K562 (cell line): ENCODE measurements at regions not wholly inside any gene's neighbourhood (a gene's known extent, or its start where the extent isn't known, plus 50 kb on each side); places are given as distances from the start of the nearest gene placed in this dataset.

Experiments
- ATAC-seq: fragments of 200-7000 bp; cut with Tn5 transposase; 3 replicates; pipeline ENCODE4 v1.9.1; 2020; ENCODE audit warnings: moderate library complexity
- BruUV-seq: library from RNA; stranded (reverse); fragments of 400-500 nt; replicated peaks from 2 replicates; lab custom pipeline; 2021; lab: Mats Ljungman, UMichigan
- CTCF ChIA-PET: fragments of 300-600 bp; formaldehyde crosslinking; extraction: SDS; loops from one replicate; lab custom pipeline; 2021; ENCODE audit warnings: low intra/inter-chr PET ratio; lab: Yijun Ruan, JAX
- POLR2A ChIA-PET: fragments of 300-600, 350-650 bp; sonication (Branson Sonifier 250); formaldehyde crosslinking; extraction: SDS; loops from one replicate; lab custom pipeline; 2021; ENCODE audit warnings: antibody characterized with exemption, inconsistent platforms; lab: Yijun Ruan, JAX
- DNase-seq, 4 experiments: peaks; one replicate each; pipeline versions ENCODE4 v3.0.0 to v3.0.0-alpha.2; 2011 to 2018; ENCODE audit warnings: low spot score in 3 of 4, mixed read lengths in 3 of 4; ENCODE audit errors: extremely low read depth in 1 of 4
- FAIRE-seq: peaks from 2 replicates; lab custom pipeline; 2011; peaks lifted over from hg19 to GRCh38; lab: Jason Lieb, UNC
- H2AFZ ChIP-seq: 2 replicates; pipeline ENCODE4 v1.6.0; 2011; ENCODE audit warnings: low read depth, low read length, control low read depth, inconsistent platforms
- H3K27ac ChIP-seq: fragments of 200-600 bp; 3 replicates; pipeline ENCODE4 v1.8.0; 2011; ENCODE audit warnings: low read depth, mild to moderate bottlenecking, control low read depth, inconsistent platforms, low read length, moderate library complexity, mixed read lengths; ENCODE audit errors: extremely low read depth
- H3K27me3 ChIP-seq, 2 experiments: fragments of 300-600 bp in 1 of 2; 2 replicates in 1 of 2; 3 replicates in 1 of 2; pipeline versions ENCODE4 v1.6.0 to v1.8.0; 2011; ENCODE audit warnings: inconsistent platforms in 2 of 2, low read length in 2 of 2, mild to moderate bottlenecking in 1 of 2, mixed read lengths in 1 of 2, moderate library complexity in 1 of 2; ENCODE audit not compliant: control insufficient read depth in 2 of 2, insufficient read depth in 2 of 2
- H3K36me3 ChIP-seq: fragments of 300-600 bp; 3 replicates; pipeline ENCODE4 v1.8.0; 2011; ENCODE audit warnings: mild to moderate bottlenecking, low read length, inconsistent platforms; ENCODE audit not compliant: control insufficient read depth, insufficient read depth
- H3K4me1 ChIP-seq, 2 experiments: fragments of 200-600 bp in 1 of 2; replicated peaks in 1 of 2; 2 replicates in 1 of 2; 3 replicates in 1 of 2; pipeline versions ENCODE4 v1.5.1 to v1.8.0; 2011; ENCODE audit warnings: inconsistent platforms in 2 of 2, low read length in 2 of 2, mild to moderate bottlenecking in 1 of 2, mixed read lengths in 1 of 2, moderate library complexity in 1 of 2; ENCODE audit not compliant: control insufficient read depth in 2 of 2, insufficient read depth in 2 of 2
- H3K4me2 ChIP-seq: 2 replicates; pipeline ENCODE4 v1.6.1; 2011; ENCODE audit warnings: low read length, control low read depth, inconsistent platforms, mixed read lengths; ENCODE audit not compliant: insufficient read depth
- H3K4me3 ChIP-seq: fragments of 200-600 bp; sonication (generic), shearing (Covaris generic); 2 replicates; pipeline ENCODE4 v1.5.1; 2016; ENCODE audit warnings: control low read depth, inconsistent platforms
- H3K79me2 ChIP-seq: fragments of 200-600 bp; 3 replicates; pipeline ENCODE4 v1.8.0; 2011; ENCODE audit warnings: low read length, inconsistent platforms; ENCODE audit not compliant: control insufficient read depth, insufficient read depth
- H3K9ac ChIP-seq, 2 experiments: 2 replicates each; pipeline versions ENCODE4 v1.6.0 to v1.6.1; 2011; ENCODE audit warnings: low read depth in 2 of 2, low read length in 2 of 2, control low read depth in 1 of 2, inconsistent platforms in 1 of 2, mild to moderate bottlenecking in 1 of 2, mixed read lengths in 1 of 2; ENCODE audit not compliant: insufficient read depth in 1 of 2
- H3K9me1 ChIP-seq: one replicate; pipeline ENCODE4 v1.6.0; 2011; ENCODE audit warnings: inconsistent platforms, mild to moderate bottlenecking, low read length, moderate library complexity; ENCODE audit not compliant: control insufficient read depth, insufficient read depth
- H3K9me3 ChIP-seq: replicated peaks from 2 replicates; pipeline ENCODE4 v1.5.1; 2011; ENCODE audit warnings: low read depth, low read length, inconsistent platforms; ENCODE audit not compliant: control insufficient read depth, insufficient read depth
- H4K20me1 ChIP-seq: replicated peaks from 2 replicates; pipeline ENCODE4 v1.6.1; 2011; ENCODE audit warnings: low read length, inconsistent platforms, mixed read lengths; ENCODE audit not compliant: control insufficient read depth, insufficient read depth
- EHMT2 ChIP-seq: fragments of 450-650 bp; IDR thresholded peaks from 2 replicates; pipeline ENCODE4 v1.6.1; 2018; ENCODE audit warnings: antibody characterized with exemption
- MAFG ChIP-seq: fragments of 450-650 bp; conservative IDR thresholded peaks from 2 replicates; pipeline ENCODE4 v1.6.1; 2016; ENCODE audit warnings: missing genetic modification characterization, missing compliant biosample characterization
- NFIC ChIP-seq: fragments of 450-650 bp; IDR thresholded peaks from 2 replicates; pipeline ENCODE4 v1.6.1; 2017; ENCODE audit warnings: mild to moderate bottlenecking, inconsistent platforms
- RAD21 ChIP-seq, 2 experiments: fragments of 250-450 bp in 1 of 2; fragments of 450-650 bp in 1 of 2; sonication (Bioruptor Pico) in 1 of 2; formaldehyde crosslinking in 1 of 2; IDR thresholded peaks in 1 of 2; conservative IDR thresholded peaks in 1 of 2; 2 replicates each; pipeline versions ENCODE4 v1.4.0 to v1.8.0; 2020 to 2022; ENCODE audit warnings: mild to moderate bottlenecking in 2 of 2, moderate library complexity in 1 of 2
- RBM39 ChIP-seq: fragments of 200-400 bp; formaldehyde crosslinking; optimal IDR thresholded peaks from 2 replicates; pipeline ENCODE3; 2018; ENCODE audit warnings: low read depth, low read length
- ZNF316 ChIP-seq: fragments of 450-650 bp; IDR thresholded peaks from 2 replicates; pipeline ENCODE4 v1.6.1; 2016
- ZNF717 ChIP-seq: fragments of 250-450 bp; sonication (Bioruptor Pico); IDR thresholded peaks from 2 replicates; pipeline ENCODE4 v1.5.0; 2021
- whole genome bisulfite sequencing: fragments of 100-300 bp; shearing (Covaris generic); methylation state at CpG from one replicate; pipeline ENCODE4 v1.1.6; 2016; ENCODE audit warnings: low coverage, mixed read lengths; ENCODE audit not compliant: insufficient coverage; ENCODE audit errors: missing lambda C conversion rate; 5-methylcytosine and 5-hydroxymethylcytosine counted together
- in situ Hi-C: fragments of 300-500 bp; cut with MboI; formaldehyde crosslinking; loops from 4 replicates; pipeline ENCODE4 v1.15.0; 2018; ENCODE audit warnings: inconsistent platforms, mixed read lengths
- intact Hi-C: fragments of 100-400 bp; cut with micrococcal nuclease; formaldehyde crosslinking; loops from 2 replicates; pipeline ENCODE4 v1.14.2; 2022

DNA sequence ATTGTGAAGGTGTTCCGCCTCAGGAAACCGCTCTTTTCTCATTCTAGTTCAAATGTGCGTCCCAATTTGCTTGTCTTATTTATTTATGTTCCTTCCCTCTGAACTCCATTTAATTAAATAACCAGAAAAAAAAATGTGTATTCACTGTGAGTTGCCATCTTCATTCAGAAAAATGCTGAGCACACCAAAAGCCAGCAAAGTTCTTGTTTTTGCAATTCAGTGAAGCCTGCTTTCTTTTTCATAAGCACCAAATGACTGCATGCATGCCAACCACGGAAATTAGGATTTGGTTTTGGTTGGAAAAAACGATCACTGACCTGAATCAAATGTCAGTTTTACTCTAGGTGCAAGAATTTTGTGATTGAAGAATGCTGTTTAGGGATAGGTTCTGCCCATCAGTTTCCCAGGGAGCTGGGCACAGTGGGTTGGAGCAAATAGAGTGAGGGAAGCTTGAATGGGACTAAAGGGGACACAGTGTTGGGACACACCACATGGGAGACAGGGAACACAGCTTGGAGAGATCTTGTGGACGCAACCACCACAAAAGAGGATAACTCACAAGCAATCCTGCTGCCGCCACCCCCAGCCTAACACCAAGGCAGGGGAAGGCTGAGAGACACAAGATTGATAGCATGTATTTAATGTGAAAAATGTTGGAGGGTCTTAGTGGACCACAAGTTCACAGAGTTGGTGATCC lies 183.4 kb upstream of the GALNT2 start:
- H3K4me2 ChIP-seq: no peak overlapping the region
- no peak for TF ChIP-seq EHMT2
- TF ChIP-seq ZNF316: peak; percentile 34; the same call in 1 of the 2 replicates
- 0 out of 2 replicates have a peak, but pooled peaks have one; percentile 11 for TF ChIP-seq MAFG
- TF ChIP-seq, all 486 proteins: peak for 2
- Histone ChIP-seq H3K27me3 (peaks cover 47 to 70% of the 10 kb centered on the region in 2 experiments), H3K27ac (no peak overlapping the region), H3K9me3 (no peaks in the 10 kb centered on the region), H3K9ac (no peak overlapping the region), H3K79me2 (no peaks in the 10 kb centered on the region), H4K20me1 (no peaks in the 10 kb centered on the region), H3K9me1 (no peaks in the 10 kb centered on the region), H3K4me1 (no peaks in the 10 kb centered on the region), H3K36me3 (no peaks in the 10 kb centered on the region), H3K4me3 (no peak overlapping the region), H2AFZ (no peak overlapping the region)
- intact Hi-C loops: no loop called here
- WGBS: 4% methylated on average over 7 of the region's 7 CpGs
- ATAC-seq: no peak
- FAIRE-seq: no peak
- BruUV-seq: no TSS peak
- POLR2A ChIA-PET: interaction anchor here (0.7 kb wide), 1 partner anchor 437 kb away, joined by 3 read pairs; no protein-coding TSS in a partner anchor
- DNase-seq: no peak
- in situ Hi-C loops: no loop called here
- CTCF ChIA-PET: interaction anchor here (0.5 kb wide), 1 partner anchor 418 kb away, joined by 3 read pairs; no protein-coding TSS in a partner anchor

- Histone ChIP-seq H2AFZ (no peak overlapping the region), H3K4me1 (no peaks in the 10 kb centered on the region), H3K9me1 (no peaks in the 10 kb centered on the region), H3K79me2 (no peaks in the 10 kb centered on the region), H3K9ac (no peak overlapping the region), H4K20me1 (no peaks in the 10 kb centered on the region), H3K27ac (no peak overlapping the region), H3K27me3 (peaks cover 44 to 63% of the 10 kb centered on the region in 2 experiments), H3K9me3 (no peaks in the 10 kb centered on the region), H3K36me3 (no peaks in the 10 kb centered on the region), H3K4me2 (no peak overlapping the region), H3K4me3 (no peak overlapping the region)
- CTCF ChIA-PET: no interaction called here
- BruUV-seq: no TSS peak
- TF ChIP-seq RAD21 (CRISPR knock-in tag; conservative IDR thresholded peaks at IDR 0.05 in 1 of 2, IDR thresholded peaks at IDR 0.05 in 1 of 2) (peak in 1 of 2 experiments; percentile 27; a peak in 1 of 4 replicates), NFIC (0 out of 2 replicates have a peak, but pooled peaks have one; percentile 16), RBM39 (no peak), ZNF717 (CRISPR knock-in tag) (no peak)
- WGBS: 0% methylated on average over 4 of the region's 4 CpGs
- intact Hi-C loops (no loop called here), in situ Hi-C loops (no loop called here)
- POLR2A ChIA-PET: interaction anchor here (0.7 kb wide), 1 partner anchor 436 kb away, joined by 3 read pairs; no protein-coding TSS in a partner anchor
- ATAC-seq (no peak), FAIRE-seq (no peak), DNase-seq (no peak)
These were observed 182.3 kb upstream of the GALNT2 start for GRCh38 chr1:229884765-229885164.
